ENCODE measurements at regions not wholly inside any gene's neighbourhood (a gene's known extent, or its start where the extent isn't known, plus 50 kb on each side); places are given as distances from the start of the nearest gene placed in this dataset.

DNA sequence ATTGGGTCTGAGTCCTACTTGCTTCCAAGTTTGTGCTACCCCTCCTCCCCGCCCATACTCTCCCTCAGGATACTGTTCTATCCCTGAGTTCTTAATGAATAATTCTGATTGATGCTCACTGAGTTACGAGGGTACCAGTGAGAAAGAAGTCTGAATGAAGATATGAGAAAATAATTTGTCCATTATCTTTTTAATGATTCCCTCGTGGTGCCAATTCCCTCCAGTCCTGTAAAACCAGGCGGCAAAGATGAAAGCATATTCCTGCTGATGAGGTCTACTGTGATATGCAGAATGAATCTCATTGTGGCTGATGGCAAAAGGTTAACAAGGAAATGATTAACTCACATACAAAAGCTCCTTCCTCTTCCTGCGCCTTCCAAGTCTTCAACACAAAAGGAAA, 650.2 kb upstream of the SLC39A10 start:
- 37% methylated on average over 5 of the region's 5 CpGs for WGBS (ENCODE audit: low lambda C conversion rate)
- TF ChIP-seq RFX5 (IDR thresholded peaks at IDR 0.05; ENCODE audit: low read length), result no peak
- no peak for TF ChIP-seq POLR2AphosphoS5 (IDR thresholded peaks at IDR 0.05; ENCODE audit: low read depth, low read length)
- no peak for TF ChIP-seq NFIC (IDR thresholded peaks at IDR 0.05; ENCODE audit: borderline replicate concordance)
- TF ChIP-seq, protein P1, sequence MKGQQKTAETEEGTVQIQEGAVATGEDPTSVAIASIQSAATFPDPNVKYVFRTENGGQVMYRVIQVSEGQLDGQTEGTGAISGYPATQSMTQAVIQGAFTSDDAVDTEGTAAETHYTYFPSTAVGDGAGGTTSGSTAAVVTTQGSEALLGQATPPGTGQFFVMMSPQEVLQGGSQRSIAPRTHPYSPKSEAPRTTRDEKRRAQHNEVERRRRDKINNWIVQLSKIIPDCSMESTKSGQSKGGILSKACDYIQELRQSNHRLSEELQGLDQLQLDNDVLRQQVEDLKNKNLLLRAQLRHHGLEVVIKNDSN (IDR thresholded peaks at IDR 0.05; ENCODE audit: borderline replicate concordance, low read depth), result no peak
- no peak for TF ChIP-seq FOXM1 (IDR thresholded peaks at IDR 0.05; ENCODE audit: low read depth)
- TF ChIP-seq TAF1 (IDR thresholded peaks at IDR 0.05; ENCODE audit: borderline replicate concordance, low read depth, low read length), result no peak
- TF ChIP-seq, protein P2, sequence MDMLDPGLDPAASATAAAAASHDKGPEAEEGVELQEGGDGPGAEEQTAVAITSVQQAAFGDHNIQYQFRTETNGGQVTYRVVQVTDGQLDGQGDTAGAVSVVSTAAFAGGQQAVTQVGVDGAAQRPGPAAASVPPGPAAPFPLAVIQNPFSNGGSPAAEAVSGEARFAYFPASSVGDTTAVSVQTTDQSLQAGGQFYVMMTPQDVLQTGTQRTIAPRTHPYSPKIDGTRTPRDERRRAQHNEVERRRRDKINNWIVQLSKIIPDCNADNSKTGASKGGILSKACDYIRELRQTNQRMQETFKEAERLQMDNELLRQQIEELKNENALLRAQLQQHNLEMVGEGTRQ (IDR thresholded peaks at IDR 0.05; ENCODE audit: borderline replicate concordance, low read depth, low read length), result no peak
- no peak for TF ChIP-seq CHD2 (IDR thresholded peaks at IDR 0.05; ENCODE audit: low read length, partially characterized antibody)
- TF ChIP-seq NRF1 (IDR thresholded peaks at IDR 0.05; ENCODE audit: low read depth, low read length), result no peak
- no peak for TF ChIP-seq MXI1 (IDR thresholded peaks at IDR 0.05; ENCODE audit: low read depth, low read length)
- CTCF ChIA-PET, result no interaction called here

DNA sequence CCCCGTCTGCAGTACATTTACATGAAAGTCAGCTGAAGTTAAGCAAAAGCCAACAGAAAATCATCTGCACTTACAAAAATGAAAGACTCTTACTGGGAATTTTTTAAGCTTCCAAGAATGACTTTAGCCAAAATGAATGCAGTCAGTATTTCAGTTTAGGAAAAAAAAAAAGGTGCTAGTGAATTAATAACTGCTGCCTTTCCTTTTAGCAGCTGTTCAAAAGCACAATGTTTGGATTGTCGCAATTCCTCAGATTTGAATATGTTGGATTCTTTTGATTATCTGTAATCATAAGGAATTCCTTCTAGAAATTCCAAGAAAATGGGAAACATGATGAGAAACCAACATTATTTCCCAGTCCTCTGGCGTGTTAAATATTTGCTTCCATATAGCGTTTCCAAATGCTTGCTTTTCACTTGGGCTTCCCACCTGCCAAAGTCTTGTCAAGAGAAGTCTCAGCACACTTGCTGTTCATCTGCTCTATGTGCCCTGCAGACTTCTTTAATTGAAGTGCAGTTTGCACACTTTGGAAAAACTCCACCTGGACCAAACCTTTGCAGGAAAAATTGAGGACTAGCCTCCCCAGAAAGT, 653.0 kb upstream of the SLC39A10 start:
- no peak overlapping the region for H2AFZ ChIP-seq (ENCODE audit: low read depth)
- POLR2A ChIA-PET, result no interaction called here

More for the DNA sequence above, 650.2 kb upstream of the SLC39A10 start:
- Histone ChIP-seq H3F3A (replicated peaks; ENCODE audit: insufficient read depth) (no peaks in the 10 kb centered on the region), H3K9ac (no peak overlapping the region), H3K27me3 (ENCODE audit: insufficient read depth) (no peaks in the 10 kb centered on the region), H3K9me3 (no peaks in the 10 kb centered on the region), H3K79me2 (ENCODE audit: insufficient read depth) (no peaks in the 10 kb centered on the region), H3K4me3 (ENCODE audit: low read depth in 2 of 2, low read length in 1 of 2) (no peak overlapping the region), H3K36me3 (replicated peaks in 1 of 2; ENCODE audit: control insufficient read depth in 1 of 2, insufficient read depth in 2 of 2, low read length in 1 of 2) (no peaks in the 10 kb centered on the region), H3K4me2 (no peak overlapping the region), H3K4me1 (ENCODE audit: control insufficient read depth in 1 of 2, insufficient read depth in 2 of 2, low read depth in 1 of 2, low read length in 1 of 2) (peaks cover 0 to 3% of the 10 kb centered on the region in 2 experiments; a peak in 2 of 4 replicates), H3K27ac (ENCODE audit: low read depth in 2 of 2, low read length in 1 of 2) (no peak overlapping the region), H3K9me2 (no peaks in the 10 kb centered on the region), H2AFZ (ENCODE audit: low read depth) (no peak overlapping the region), H4K20me1 (ENCODE audit: insufficient read depth) (no peaks in the 10 kb centered on the region)
- DNase-seq, result no peak
- POLR2A ChIA-PET, result no interaction called here

DNA sequence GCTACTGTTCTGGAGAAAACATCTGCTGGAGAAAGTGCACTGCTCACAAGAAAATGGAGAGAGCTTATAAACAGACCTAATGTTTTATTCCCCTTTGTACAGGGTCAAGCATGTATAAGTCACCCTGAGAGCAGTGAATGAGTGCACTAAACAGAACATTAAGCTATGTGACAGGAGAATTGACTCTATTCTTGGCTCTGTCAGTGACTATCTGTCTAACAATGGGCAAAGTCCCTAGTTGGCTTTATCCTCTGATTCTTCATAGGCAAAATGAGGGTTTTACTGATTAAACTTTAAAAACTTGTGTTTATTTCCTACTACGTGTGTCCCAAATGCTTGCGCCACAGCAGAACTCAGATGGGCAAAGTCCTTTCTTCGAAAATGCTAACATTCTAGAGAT, 655.1 kb upstream of the SLC39A10 start:
- H4K20me1 ChIP-seq (ENCODE audit: insufficient read depth), result no peaks in the 10 kb centered on the region
- H3K27ac ChIP-seq (ENCODE audit: low read depth in 2 of 2, low read length in 1 of 2), result no peak overlapping the region
- no peaks in the 10 kb centered on the region for H3K27me3 ChIP-seq (ENCODE audit: insufficient read depth)
- 65% methylated on average over 3 of the region's 3 CpGs for WGBS (ENCODE audit: low lambda C conversion rate)
- TF ChIP-seq GATA2 (CRISPR knock-in tag; IDR thresholded peaks at IDR 0.05) (no peak), SIN3A (IDR thresholded peaks at IDR 0.05; ENCODE audit: borderline replicate concordance, low read depth, low read length) (no peak), MEF2A (IDR thresholded peaks at IDR 0.05; ENCODE audit: borderline replicate concordance, low read depth) (no peak)
- TF ChIP-seq, protein P1 (IDR thresholded peaks at IDR 0.05; ENCODE audit: borderline replicate concordance, low read depth), result no peak
- TF ChIP-seq, protein P3, sequence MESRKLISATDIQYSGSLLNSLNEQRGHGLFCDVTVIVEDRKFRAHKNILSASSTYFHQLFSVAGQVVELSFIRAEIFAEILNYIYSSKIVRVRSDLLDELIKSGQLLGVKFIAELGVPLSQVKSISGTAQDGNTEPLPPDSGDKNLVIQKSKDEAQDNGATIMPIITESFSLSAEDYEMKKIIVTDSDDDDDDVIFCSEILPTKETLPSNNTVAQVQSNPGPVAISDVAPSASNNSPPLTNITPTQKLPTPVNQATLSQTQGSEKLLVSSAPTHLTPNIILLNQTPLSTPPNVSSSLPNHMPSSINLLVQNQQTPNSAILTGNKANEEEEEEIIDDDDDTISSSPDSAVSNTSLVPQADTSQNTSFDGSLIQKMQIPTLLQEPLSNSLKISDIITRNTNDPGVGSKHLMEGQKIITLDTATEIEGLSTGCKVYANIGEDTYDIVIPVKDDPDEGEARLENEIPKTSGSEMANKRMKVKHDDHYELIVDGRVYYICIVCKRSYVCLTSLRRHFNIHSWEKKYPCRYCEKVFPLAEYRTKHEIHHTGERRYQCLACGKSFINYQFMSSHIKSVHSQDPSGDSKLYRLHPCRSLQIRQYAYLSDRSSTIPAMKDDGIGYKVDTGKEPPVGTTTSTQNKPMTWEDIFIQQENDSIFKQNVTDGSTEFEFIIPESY (IDR thresholded peaks at IDR 0.05; ENCODE audit: borderline replicate concordance, low read depth), result no peak
- H2AFZ ChIP-seq (ENCODE audit: low read depth), result no peak overlapping the region
- ChIA-PET POLR2A (no interaction called here), CTCF (no interaction called here)
- no peak overlapping the region for H3K4me2 ChIP-seq
- no peak overlapping the region for H3K4me3 ChIP-seq (ENCODE audit: low read depth in 2 of 2, low read length in 1 of 2)
- H3F3A ChIP-seq (replicated peaks; ENCODE audit: insufficient read depth), result no peaks in the 10 kb centered on the region
- H3K4me1 ChIP-seq (ENCODE audit: control insufficient read depth in 1 of 2, insufficient read depth in 2 of 2, low read depth in 1 of 2, low read length in 1 of 2), result no peaks in the 10 kb centered on the region
- no peaks in the 10 kb centered on the region for H3K79me2 ChIP-seq (ENCODE audit: insufficient read depth)
- no peak overlapping the region for H3K9ac ChIP-seq
- no peak for DNase-seq
- H3K36me3 ChIP-seq (replicated peaks in 1 of 2; ENCODE audit: control insufficient read depth in 1 of 2, insufficient read depth in 2 of 2, low read length in 1 of 2), result no peaks in the 10 kb centered on the region
- no peaks in the 10 kb centered on the region for H3K9me3 ChIP-seq
- no peaks in the 10 kb centered on the region for H3K9me2 ChIP-seq

More for the DNA sequence above, 653.0 kb upstream of the SLC39A10 start:
- Histone ChIP-seq H3K4me1 (ENCODE audit: control insufficient read depth in 1 of 2, insufficient read depth in 2 of 2, low read depth in 1 of 2, low read length in 1 of 2) (peaks cover 0 to under 1% of the 10 kb centered on the region in 2 experiments; a peak in 1 of 4 replicates), H3K4me3 (ENCODE audit: low read depth in 2 of 2, low read length in 1 of 2) (no peak overlapping the region), H3K79me2 (ENCODE audit: insufficient read depth) (no peaks in the 10 kb centered on the region), H3K36me3 (replicated peaks in 1 of 2; ENCODE audit: control insufficient read depth in 1 of 2, insufficient read depth in 2 of 2, low read length in 1 of 2) (no peaks in the 10 kb centered on the region), H3K27ac (ENCODE audit: low read depth in 2 of 2, low read length in 1 of 2) (no peak overlapping the region), H3K9me3 (no peaks in the 10 kb centered on the region), H3K4me2 (no peak overlapping the region), H4K20me1 (ENCODE audit: insufficient read depth) (no peaks in the 10 kb centered on the region), H3K27me3 (ENCODE audit: insufficient read depth) (no peaks in the 10 kb centered on the region), H3K9ac (no peak overlapping the region), H3F3A (replicated peaks; ENCODE audit: insufficient read depth) (no peaks in the 10 kb centered on the region), H3K9me2 (no peaks in the 10 kb centered on the region)
- no peak for DNase-seq
- no peak for TF ChIP-seq RXRA (IDR thresholded peaks at IDR 0.05; ENCODE audit: borderline replicate concordance, low read depth)
- CTCF ChIA-PET, result no interaction called here
- 34% methylated on average over 4 of the region's 4 CpGs for WGBS (ENCODE audit: low lambda C conversion rate)
